ENCODE measurements at regions not wholly inside any gene's neighbourhood (a gene's known extent, or its start where the extent isn't known, plus 50 kb on each side); places are given as distances from the start of the nearest gene placed in this dataset.

DNA sequence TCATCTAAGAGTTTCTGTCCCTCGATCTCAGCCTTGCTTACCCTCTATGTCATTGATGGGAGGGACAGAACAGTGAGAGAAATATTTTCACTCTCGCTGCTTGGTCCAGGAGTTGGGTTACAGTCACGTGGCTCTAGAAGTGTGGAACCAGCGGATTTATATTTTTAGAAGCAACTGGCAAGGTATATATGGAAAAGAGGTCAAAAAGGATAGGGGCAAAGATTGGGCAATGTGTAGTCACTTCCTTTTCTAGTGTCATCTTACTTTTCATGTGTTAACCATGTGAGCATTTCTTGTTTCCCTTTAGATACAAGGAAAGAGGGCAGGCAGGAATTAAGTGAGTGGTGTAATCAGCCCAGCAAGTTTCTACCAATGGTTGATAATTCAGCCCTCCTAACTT lies 111.5 kb upstream of the ZNF366 start:
- DNase-seq = no peak

DNA sequence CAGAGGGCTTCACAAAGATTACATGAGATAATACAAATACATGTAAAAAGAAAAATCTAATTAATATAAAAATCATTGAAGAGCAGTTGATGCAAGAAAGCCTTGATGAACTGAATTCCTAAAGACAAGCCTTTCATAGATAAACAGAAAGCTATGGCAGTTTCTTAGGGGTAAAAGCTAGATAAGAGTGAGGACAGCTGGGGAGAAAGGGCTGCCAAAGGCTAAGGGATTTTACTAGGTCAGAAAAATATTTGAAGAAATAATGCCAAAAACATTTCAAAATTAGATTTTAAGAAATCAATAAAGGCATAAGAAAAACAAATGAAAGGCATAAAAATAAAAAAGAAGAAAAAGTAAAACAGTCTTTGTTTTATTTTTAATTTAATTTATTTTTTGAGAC lies 107.9 kb upstream of the ZNF366 start:
- no peak for DNase-seq

DNA sequence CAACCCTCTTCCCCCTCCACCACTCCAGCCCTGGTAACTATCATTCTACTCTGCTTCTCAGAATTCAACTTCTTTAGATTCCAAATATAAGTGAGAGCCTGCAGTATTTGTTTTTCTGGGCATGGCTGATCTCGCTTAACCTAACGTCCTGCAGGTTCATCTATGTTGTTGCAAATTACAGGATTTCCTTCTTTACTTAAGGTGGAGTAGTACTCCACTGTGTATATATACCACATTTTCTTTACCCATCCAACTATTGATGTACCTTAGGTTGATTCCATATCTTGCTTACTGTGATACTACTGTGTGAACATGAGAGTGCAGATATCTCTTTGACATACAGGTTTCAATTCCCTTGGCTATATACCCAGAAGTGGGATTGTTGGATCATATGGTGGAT lies 106.3 kb upstream of the ZNF366 start:
- DNase-seq = no peak

DNA sequence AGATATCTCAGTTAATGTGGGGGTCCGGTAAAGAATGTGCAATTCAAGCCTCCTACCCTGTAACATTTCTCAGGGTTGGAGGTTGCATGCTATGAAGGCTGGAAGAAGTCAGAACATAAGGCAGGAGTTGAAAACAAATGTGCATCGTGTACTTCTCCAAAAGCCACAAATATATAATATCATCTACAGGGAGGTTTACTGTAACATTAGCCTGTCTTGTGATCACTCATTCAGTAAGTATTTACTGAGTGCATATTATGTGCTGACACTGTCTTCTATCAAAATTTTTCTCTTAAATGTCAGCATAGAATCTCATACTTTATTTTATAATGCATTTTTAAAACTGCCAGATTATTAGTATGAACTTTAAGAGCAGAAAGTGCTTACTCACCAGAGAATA lies 105.6 kb upstream of the ZNF366 start:
- no peak for DNase-seq

DNA sequence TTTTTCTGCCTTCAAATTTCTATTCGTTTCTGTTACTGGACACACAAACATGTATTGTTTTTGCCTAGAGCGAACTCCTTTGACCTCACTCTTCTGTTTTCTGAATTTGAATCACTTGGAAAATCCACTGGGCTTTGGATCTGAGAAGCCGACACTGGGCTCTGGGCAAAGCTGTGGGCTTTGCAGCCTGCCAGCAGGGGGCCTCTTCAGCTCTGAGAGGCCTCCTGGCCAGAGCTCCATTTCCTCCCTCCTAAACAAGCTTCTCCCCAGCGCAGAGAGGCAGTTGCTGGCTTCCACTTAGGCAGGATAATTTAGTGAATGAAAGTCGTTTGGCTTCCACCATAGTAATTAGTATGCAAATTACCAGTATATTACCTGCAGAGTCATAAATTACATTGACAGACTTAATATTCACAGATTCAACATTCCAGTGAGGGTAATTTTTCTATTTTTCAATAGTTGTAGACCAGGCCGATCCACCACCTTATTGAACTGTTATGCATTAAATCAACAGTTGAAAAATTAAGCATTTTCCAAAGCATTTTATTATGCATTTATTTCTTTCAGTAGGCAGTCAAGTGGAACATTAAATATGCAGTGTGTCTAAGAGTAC lies 104.0 kb upstream of the ZNF366 start:
- peak; percentile 10 for DNase-seq

DNA sequence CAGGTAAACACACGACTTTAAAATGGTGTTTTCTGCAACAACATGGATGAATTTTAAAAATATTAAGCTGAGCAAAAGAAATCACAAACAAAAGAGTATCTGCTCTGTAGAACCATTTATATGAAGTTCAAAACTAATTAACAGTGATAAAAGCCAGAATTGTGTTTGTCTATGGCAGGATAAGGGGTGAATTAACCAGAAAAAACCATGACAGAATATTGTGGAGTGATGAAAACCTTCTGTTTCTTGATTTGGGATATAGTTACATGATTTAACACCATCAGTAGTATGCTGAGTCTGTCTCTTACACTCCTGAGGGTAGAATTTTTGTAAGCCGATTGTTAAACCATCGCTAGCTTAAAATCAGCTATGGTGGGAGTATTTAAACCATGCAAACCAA lies 101.7 kb upstream of the ZNF366 start:
- DNase-seq = no peak

DNA sequence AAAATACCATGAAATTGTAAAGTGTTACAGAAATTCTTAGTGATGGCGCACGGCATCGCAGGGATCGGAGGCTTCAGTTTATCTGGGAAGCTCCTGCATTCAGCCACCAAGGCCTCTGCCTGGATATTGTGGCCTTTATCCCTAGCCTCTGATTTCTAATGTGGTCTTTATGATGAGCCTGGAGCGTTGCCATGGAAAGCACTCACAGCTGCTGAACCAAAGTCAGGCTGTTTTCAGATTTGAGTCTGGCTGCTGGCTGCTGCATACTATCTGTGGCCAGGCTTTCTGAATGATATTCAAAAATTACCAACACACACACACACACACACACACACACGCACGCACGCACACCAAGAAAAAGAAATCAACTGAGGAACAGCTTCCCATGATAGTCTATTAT lies 101.1 kb upstream of the ZNF366 start:
- DNase-seq = no peak

DNA sequence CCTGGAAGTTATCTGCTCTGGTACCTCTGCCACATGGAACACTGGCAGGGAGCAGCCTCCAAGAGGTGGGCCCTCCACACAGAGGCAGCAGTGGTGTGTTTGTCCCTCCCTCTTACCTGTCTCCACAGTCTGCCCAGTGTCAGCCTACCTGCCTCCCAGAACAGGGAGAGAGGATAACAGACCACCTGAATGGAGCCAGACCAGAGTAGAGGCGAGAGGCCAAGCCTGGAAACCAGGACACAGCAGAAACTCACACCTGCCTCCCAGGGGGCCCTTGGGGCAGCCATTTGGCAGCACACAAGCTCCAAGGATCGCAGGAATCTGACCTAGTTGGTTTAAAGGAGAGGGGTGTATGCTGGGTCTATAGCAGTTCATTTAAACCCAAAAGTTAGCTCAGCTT lies 100.2 kb upstream of the ZNF366 start:
- DNase-seq = no peak

DNA sequence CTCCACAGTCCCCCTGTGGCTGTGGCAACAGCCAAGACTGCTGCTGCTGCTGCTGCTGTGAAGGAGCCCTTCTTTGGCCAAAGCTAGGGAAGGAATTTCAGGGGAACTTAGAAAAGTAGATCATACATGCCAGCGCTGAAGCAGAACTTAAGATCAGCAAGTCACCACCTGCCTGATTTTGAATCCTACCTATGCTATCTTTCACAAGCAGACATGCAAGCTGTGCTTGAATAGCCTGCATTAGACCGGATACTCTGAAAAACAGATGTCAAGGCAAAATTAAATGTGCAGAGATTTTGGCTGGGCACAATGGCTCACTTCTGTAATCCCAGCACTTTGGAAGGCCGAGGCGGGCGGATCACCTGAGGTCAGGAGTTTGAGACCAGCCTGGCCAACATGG lies 99.3 kb upstream of the ZNF366 start:
- no peak for DNase-seq

DNA sequence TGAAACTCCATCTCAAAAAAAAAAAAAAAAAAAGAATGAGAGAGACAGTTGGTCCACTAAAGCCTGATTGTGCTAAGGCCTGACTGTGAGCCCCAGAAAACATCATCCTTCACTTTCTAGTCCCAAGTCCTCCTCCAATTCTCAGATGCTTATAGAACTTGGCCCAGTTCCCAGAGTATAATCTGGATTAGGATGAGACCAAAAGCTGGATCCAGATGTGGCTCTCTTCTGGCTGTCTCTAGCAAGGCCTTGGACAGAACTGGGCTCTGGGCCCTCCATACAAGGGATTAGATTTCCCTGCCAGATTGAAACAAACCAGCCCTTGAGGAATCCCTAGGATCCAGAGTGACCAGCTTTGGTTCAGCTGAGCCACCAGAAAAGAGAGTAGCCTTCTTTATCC lies 98.4 kb upstream of the ZNF366 start:
- no peak for DNase-seq

DNA sequence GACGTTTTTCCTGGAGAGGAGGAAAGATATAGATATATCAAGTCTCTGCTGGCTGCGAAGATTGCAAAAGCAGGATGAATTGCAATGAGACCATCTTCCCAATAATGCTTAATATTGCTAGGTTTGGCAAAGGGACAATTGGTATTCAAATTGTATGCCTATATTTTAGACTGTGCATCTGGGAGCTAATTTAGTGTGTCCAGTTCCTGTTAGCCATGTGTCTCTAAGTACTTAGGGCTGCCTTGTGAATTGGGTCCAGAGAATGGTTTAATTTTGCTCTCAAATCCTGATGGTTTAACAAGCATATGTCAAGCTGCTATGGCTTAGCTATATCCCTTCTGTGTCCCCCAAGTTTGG lies 97.6 kb upstream of the ZNF366 start:
- DNase-seq = no peak

DNA sequence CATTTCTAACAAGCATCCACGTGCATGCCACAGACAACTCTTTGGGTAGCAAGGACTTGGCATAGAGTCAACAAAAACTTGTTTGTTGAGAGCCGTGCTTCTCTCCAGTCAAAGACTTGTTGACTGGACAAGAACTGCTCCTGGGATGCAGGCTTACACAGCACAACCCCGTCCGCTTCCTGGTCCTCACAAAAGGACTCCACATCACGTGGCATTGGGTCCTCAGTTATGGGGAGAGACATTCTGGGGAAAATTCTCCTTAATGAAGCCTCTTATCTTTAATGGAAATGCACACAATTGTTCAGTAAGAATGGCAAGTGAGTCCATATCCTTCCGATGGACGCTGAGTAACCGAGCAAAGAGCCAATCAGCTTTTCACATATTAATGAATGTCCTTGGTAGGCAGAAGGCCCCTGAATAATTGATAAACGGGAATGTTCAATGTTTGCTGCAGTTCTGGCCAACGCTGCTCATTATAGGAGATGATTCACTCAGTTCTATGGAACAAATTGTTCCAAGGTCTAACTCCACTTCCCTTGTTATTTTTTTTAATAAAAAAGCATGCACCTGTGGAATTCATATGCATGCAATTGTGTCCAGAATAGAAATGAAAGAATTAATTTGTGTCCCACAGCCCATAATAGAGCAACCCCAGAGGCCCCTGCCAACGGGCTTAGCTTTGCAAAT lies 97.0 kb upstream of the ZNF366 start:
- no peak for DNase-seq

DNA sequence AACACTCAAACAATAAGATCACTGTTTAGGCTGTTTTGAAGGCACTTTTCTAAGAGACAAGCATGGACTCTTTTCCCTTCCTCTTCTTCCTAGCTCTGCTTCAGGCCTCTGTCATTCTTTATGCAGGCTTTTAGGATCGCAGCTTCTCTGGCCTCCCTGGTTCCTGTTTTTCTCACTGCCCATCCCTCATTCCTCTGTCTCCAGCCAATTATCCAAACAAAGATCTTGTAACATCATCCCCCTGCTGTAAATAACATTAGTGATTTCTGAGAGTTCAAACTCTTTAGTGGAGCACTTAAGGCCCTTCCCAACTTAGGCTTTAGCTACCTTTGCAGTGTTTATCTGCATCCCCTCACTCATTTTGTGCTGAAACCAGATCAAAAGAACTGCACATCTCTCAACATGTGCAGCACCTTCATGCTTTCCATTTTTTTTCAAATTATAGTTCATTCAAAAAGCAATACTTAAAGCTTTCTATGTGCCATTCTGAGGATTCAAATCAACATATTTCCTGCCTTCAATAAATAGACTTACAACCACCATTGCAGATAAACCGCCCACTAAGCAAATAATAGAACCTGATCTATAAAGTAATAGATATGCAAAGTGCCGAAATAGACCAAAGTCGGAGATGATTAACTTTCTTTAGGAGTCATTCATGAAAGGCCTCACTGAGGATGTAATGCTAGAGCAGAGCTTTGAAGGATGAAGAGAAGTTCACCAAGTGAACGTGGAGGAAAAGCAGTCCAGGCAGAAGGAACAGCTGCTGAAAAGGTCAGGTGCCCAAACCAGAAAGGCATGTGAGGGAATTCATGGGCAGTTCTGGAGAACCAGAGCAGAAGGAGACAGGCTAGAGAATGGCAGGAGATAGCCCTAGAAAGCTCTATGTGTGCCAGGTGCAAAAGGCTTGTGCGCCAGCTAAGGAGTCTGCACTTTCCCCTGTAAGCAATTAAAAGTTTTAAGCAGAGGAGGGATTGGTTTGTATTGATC lies 95.8 kb upstream of the ZNF366 start:
- no peak for DNase-seq

DNA sequence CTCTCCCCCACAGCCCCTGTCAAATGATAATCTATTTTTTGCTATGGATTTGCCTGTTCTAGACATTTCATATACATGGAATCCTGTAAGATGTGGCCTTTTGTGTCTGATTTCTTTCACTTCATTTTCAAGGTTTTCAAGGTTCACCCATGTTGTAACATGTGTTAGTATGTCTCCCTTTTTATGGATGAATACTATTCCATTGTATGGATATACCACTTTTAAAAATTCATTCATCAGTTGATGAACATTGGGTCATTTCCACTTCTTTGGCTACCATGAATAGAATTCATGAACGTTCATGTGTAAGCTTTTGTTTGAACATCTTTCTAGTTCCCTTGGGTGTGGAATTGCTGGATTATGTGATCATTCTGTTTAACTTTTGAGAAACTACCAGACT lies 94.7 kb upstream of the ZNF366 start:
- no peak for DNase-seq

DNA sequence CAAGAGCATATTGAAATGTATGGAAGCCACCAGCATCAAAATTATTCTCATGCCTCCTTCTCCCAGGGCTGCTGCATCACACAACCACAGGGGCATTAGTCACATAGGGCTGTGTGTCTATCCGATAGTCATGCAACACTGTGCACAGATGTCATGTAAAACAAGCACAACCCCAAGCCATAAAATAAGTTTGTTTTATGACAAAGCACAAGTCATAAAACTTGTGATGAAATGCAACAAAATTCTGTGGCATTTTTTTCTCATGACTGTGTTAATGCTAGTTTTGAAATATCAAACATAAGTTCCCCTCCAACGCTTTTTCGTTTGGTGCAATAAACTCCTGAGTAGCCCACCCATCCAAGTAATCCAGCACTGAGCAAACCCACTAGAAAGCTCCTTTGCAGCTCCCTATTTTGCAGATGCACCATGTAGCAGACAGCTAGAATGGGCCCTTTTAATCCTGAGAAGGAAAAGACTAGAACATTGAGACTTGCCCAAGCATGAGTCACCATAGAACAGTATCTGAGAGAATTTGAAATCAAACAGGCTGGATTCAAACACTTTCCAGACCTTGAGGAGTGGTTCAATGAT lies 93.3 kb upstream of the ZNF366 start:
- DNase-seq = no peak

DNA sequence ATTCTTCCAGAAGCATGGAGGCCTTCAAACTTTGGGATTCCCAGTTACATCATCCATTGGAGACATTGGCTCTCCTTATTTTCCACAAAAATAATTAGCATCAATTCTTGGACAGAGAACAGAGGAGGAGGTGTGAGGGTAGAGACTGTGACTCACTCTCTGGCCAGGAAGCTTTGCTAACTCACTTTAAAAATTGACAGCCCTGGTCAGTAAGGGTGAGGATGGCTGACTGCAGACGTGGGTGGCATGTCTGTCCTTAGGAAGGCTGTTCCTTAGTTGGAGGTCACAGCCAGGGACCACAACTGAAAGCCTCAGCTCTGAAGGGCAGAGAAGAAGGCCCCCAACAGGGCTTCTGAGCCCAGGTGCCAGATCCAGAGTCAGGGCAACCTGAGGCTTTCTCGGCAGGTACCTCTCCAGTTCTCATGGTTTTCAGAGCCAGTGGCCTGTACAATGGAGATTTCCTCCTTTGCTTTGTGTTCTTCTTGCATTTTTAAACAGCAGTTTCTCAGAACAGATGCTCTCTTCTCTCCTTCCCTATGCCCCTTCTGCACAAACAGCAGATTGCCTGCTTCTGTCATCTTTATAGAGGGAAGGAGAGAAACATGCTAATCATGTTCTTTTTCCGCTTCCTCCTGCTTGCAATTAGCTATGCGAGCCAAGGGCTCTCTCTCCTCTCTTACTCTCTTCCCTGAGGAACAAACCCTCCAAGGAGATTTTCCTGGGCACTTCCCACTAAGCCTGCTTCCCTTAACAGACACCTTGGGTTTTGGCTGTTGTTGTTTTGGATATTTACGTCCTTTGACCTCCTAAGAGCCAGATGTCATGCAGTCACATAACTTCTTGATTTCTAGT lies 92.5 kb upstream of the ZNF366 start:
- DNase-seq = no peak

DNA sequence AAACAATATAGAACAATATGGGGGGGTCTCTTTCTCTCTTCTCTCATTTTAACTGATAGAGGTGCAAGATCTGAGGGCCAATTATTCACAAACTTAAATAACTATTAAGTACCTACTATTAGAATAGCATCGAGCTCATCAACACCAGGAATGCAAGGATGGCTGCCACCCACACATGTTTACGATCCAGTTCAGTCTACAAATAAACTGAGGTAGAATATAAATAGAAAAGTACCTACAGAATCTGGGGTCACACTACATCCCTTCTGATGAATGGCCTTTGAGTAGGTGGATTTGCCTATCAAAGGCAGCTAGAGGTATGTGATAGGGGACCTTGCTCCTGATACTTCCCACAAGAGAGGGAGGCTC lies 91.8 kb upstream of the ZNF366 start:
- no peak for DNase-seq

DNA sequence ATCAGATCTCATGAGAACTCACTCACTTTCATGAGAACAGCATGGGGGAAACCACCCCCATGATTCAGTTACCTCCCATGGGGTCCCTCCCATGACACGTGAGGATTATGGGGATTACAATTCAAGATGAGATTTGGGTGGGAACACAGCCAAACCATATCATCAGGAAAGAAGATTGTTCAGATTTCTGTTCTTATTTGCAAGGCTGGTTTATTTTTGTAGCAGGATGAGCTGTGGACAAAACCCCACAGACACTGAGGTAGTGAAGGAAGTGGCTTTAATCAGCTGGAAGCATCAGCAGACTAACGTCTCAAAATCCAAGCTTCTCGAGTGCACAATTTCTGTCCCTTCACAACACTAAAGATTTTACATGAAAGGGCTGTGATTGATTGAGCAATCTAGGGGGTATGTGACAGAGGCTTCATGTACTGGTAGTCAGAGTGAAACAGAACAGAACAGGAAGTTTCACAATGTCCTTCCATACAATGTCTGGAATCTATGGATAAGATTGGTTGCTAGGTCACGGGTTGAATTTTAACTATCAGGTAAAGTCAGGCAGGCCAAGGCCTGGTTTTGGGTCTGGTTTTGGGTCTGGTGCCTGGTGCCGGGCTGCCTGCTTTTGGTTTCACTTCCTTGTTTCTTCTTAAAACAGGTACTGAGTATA lies 91.3 kb upstream of the ZNF366 start:
- no peak for DNase-seq

DNA sequence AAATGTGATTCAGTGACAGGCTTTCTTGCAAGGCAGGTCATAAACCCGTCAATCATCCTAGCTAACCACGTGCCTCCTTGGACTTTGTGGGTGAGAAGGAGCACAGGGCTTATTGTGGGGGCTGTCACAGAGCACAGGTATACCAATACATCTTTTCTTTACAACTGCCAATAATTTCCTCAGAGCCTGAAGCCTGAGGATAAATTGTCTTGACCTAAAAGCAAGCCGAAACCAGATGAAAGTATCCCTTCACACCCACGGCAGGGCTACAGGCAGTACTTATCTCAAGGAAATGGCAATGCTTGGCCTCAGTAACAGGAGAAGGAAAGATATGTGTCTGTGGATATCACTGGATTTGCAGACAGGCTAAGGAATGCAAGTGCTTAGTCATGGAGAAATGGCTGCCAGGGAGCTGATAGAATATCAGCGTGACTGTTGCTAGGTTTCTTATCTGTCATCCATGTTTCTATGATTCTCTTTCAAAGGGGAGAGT lies 90.3 kb upstream of the ZNF366 start:
- no peak for DNase-seq

DNA sequence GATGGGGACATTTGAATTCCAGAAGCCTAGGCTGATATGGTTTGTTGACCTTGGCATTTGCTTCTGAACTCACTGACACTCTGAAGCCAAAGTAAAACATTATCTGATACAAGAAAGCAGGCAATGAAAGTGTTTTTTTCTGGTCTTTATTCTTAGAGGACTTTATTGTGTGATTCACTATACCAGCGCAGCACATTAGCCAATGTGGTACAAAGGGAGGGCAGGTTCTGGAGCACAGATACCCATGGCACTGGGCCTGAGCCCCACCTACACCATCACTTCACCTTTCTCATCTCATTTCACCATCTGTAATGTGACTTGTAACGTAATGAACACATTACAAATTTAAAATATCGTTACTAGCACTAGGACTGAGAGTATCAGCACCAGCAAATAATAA lies 89.7 kb upstream of the ZNF366 start:
- DNase-seq = no peak

DNA sequence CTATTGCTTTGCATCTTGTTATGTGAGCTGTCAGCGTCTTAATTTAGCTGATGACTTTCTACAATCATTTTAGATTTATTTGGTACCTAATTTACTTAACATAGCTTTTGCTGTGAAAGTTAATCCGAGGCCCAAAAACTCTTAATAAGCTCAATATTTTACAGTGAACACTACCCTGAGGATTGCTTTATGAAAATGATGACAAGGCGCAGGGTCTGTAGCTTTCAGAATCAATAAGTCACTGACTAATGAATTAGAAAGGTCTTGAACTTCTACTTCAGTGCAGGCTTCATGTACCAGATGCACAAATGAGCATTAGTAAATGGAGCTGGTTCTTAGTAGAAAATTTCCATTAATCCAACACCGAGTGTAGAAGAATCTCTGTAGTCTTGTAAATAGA lies 81.4 kb upstream of the ZNF366 start:
- DNase-seq = no peak
